Vagina (tissue), 2 donors: ENCODE measurements at regions not wholly inside any gene's neighbourhood (a gene's known extent, or its start where the extent isn't known, plus 50 kb on each side); places are given as distances from the start of the nearest gene placed in this dataset.

Experiments used
- CTCF ChIP-seq, 3 experiments: fragments of 450-650 bp in 2 of 3; fragments of 200-600 bp in 1 of 3; sonication (generic) in 1 of 3; IDR thresholded peaks; one replicate each; pipeline ENCODE4 v1.5.1; 2017 to 2019; ENCODE audit warnings: antibody characterized with exemption in 3 of 3, mild to moderate bottlenecking in 2 of 3, moderate library complexity in 2 of 3
- POLR2A ChIP-seq, 2 donors: fragments of 450-650 bp; IDR thresholded peaks; one replicate each; pipeline ENCODE4 v1.6.1; 2017; ENCODE audit warnings: antibody characterized with exemption in 2 of 2, mild to moderate bottlenecking in 2 of 2, moderate library complexity in 2 of 2

- no peak for TF ChIP-seq CTCF (IDR thresholded peaks at IDR 0.05)
- TF ChIP-seq POLR2A (IDR thresholded peaks at IDR 0.05), result no peak
These were observed 213.4 kb downstream of the CBLN1 start for GRCh38 chr16:49068224-49068623.
